Astrocyte of the spinal cord (primary cell): ENCODE measurements at regions not wholly inside any gene's neighbourhood (a gene's known extent, or its start where the extent isn't known, plus 50 kb on each side); places are given as distances from the start of the nearest gene placed in this dataset.

Experiments
- DNase-seq: peaks from one replicate; pipeline ENCODE4 v3.0.0; 2011; ENCODE audit warnings: low read depth, low spot score
- H3K4me3 ChIP-seq: 2 replicates; pipeline ENCODE4 v1.5.1; 2011; ENCODE audit warnings: low read depth, mild to moderate bottlenecking, low read length, moderate library complexity
- in situ Hi-C: cut with HindIII; loops from 2 replicates; pipeline ENCODE4 v1.10.0; 2017; ENCODE audit warnings: low sequenced_read_pairs
- TF ChIP-seq, protein P1 (sequence below): IDR thresholded peaks from 2 replicates; pipeline ENCODE4 v1.5.1; 2012; ENCODE audit warnings: low read depth, mild to moderate bottlenecking, low read length, inconsistent platforms

DNA sequence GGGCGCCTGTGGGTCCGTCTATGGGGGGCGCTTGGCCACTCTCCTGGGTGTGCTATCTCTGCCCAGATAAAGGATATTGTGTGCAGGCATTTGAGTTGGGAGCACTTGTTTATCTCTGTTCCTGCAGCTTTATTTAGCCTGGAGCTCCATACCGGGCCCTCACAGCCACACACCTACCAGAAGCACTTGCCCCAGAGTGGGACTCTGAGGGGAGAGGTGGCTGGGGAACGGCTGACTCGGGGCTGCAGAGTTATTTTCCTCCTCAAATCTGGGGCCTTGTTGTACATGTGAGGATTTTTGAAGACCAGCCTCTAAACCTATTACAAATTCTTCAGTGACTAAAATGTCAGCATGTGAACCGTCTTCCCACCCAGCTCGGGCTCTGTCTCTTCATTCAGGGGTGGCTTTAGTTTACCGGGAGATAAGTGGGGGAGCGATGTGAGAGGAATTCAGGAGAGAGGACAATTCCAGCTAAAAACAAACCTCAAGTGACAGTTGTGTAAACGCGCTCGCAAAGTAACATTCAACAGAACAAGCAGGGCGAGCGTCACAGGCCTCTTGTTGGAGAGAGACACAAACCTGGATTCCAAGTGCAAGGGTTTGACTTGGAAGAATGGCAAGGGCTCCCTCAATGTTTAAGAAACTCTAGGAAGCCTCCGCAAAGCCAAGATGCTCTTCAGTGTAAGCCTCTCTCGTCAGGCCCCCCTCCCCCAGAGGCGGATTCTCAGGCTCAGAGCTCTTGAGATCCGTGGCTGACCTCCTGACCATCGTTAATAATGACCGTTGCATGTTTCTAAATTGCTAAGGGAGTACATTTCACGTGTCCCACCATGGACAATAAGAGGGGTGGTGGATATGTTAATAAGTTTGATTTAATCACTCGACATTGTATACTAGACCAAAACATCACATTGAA is 548.9 kb downstream of the QKI start:
- in situ Hi-C loops, result no loop called here
- H3K4me3 ChIP-seq, result no peak overlapping the region
- DNase-seq, result no peak
- TF ChIP-seq, protein P1, sequence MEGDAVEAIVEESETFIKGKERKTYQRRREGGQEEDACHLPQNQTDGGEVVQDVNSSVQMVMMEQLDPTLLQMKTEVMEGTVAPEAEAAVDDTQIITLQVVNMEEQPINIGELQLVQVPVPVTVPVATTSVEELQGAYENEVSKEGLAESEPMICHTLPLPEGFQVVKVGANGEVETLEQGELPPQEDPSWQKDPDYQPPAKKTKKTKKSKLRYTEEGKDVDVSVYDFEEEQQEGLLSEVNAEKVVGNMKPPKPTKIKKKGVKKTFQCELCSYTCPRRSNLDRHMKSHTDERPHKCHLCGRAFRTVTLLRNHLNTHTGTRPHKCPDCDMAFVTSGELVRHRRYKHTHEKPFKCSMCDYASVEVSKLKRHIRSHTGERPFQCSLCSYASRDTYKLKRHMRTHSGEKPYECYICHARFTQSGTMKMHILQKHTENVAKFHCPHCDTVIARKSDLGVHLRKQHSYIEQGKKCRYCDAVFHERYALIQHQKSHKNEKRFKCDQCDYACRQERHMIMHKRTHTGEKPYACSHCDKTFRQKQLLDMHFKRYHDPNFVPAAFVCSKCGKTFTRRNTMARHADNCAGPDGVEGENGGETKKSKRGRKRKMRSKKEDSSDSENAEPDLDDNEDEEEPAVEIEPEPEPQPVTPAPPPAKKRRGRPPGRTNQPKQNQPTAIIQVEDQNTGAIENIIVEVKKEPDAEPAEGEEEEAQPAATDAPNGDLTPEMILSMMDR, result no peak

DNA sequence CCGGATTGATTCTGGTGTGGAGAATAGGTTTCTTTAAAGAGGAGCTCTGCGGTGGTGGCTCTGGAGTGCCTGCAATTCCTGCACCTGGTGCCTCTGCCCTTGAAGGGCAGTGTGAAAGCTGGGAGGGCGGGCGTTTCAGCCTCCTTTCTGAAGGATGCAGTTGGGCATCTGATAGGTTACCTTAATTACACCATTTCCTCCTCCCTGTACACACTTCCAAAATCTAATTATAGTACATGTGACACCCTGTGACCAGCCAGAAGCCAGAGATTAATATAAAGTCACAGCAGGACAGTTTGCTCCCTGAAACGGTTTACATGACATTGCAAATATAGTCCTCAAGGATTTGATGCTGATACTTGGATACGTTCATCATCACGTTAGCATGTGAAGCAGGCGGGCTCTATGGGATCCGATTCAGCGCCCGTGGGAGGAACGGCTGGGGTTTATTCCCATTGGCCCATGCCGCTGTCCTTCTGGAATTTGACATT is 548.2 kb downstream of the QKI start:
- H3K4me3 ChIP-seq, result no peak overlapping the region
- DNase-seq, result no peak
- TF ChIP-seq, protein P1, result no peak
- in situ Hi-C loops, result no loop called here

DNA sequence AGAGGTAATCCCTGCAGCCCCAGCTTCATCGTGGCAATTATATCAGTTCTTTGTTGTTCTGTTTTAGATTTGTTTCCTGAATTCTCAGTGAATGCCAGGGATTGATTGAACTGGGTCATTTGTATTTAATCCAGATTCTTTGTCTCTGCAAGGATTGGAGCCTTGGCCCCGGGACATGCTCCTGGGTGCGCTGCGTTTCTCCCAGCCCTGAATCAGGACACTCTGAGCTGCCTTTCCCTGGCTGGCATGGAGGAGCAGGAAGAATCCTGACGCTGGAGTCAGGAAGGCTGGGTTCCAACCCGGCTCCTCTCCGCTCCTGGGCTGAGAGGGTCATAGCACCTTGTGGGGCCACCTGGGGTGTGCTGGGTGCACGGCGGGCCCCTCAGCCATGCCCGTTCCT is 545.6 kb downstream of the QKI start:
- no peak overlapping the region for H3K4me3 ChIP-seq
- in situ Hi-C loops, result no loop called here
- no peak for DNase-seq
- TF ChIP-seq, protein P1, result no peak

DNA sequence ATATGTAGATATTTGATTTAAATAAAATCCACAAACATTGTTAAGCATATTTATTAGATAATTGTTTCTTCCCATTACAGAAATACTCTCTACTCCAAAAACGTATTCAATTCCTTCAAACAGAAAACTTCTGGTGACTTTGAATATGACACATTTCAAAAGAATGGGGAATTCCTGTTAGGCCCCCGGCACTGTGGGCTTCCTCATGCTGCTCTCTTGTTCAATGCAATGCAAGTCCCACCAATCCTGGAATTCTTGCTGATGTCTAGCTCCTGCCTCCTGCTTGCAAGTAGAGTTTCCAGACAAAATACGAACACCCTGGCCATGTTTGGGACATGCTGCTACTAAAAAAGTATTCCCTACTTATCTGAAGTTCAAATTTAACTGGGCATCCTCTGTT is 544.1 kb downstream of the QKI start:
- in situ Hi-C loops, result no loop called here
- TF ChIP-seq, protein P1, result no peak
- H3K4me3 ChIP-seq, result no peak overlapping the region
- DNase-seq, result peak; percentile 70

DNA sequence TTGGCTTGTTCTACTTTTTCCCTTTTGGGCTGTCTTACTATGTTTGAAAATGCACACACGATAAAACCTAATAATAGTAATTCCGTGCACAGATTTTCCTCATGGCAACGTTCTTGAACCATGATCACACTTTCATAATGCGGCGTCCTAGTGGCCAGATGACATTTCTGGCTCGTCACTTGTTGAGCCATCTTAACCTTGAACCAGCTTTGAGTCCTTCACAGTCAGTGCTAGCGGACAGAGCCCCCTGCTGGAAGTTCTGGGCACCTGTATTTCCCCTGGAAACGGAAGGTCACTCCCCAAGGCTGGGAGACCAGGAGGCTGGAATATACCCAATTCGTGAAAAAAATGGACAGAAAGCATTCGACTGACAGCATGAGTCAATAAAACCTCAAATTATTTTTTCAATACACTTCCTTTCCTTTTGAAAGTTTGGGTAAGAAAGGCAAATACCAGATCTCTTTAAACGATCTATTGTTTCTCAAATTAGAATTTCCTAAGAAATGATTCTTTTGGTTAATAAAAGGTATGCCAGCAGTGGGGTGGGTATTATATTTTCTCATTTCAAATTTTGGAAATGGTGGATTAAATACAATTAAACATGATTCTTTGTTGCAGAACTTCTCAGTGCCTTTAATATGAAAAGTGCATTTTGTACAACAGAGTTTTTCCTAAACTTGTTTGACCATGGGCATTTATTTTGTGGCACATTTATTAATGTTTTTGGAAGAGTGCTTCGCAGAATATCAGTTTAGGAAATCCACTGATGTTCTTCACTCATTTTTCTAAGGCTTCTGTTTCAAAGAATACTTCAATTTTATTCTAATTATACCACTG is 542.3 kb downstream of the QKI start:
- in situ Hi-C loops, result no loop called here
- peak; percentile 72 for DNase-seq
- H3K4me3 ChIP-seq, result no peak overlapping the region
- TF ChIP-seq, protein P1, result peak; percentile 86

DNA sequence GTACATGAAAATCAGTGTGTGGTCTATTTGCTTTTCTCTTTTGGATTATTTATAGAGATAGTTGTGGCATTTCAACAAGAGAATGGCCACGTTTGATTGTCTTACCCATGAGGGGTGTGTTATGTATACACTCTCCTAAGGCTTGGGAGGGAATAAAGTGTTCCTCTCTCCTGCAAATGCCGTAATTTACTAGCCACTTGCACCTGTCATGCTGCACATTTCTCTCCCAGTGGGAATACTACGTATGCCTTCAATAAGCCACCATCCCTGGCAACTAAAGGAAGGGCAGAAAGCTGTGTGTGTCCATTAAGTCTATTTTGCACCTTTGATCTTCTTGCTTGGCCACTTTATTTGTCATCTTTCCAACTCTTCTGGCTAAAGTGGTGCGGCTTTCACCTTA is 541.2 kb downstream of the QKI start:
- TF ChIP-seq, protein P1, result no peak
- in situ Hi-C loops, result no loop called here
- H3K4me3 ChIP-seq, result no peak overlapping the region
- DNase-seq, result no peak
